WTC11 (cell line): ENCODE measurements at regions not wholly inside any gene's neighbourhood (a gene's known extent, or its start where the extent isn't known, plus 50 kb on each side); places are given as distances from the start of the nearest gene placed in this dataset.

Source experiments
- ATAC-seq: fragments of 200-7000 bp; cut with Tn5 transposase; 2 replicates; pipeline ENCODE4 v1.10.0; 2021; ENCODE audit warnings: mild to moderate bottlenecking, moderate library complexity
- CTCF ChIA-PET: fragments of 300-600 bp; sonication (Branson Sonifier 250); formaldehyde crosslinking; loops from one replicate; lab custom pipeline; 2021; ENCODE audit warnings: antibody characterized with exemption; lab: Charles Lee
- POLR2A ChIA-PET: fragments of 350-600 bp; sonication (Branson Sonifier 250); formaldehyde crosslinking; loops from one replicate; lab custom pipeline; 2021; ENCODE audit warnings: antibody characterized with exemption; lab: Charles Lee
- DNase-seq: peaks from one replicate; pipeline ENCODE4 v3.0.0; 2021; ENCODE audit warnings: low spot score
- H3K27ac Mint-ChIP-seq: 2 replicates; pipeline ENCODE4 v1.8.0; 2021; ENCODE audit warnings: mixed read lengths
- H3K27me3 Mint-ChIP-seq: 2 replicates; pipeline ENCODE4 v1.8.0; 2021; ENCODE audit warnings: low read depth, mild to moderate bottlenecking, moderate library complexity, mixed read lengths
- H3K36me3 Mint-ChIP-seq: 2 replicates; pipeline ENCODE4 v1.8.0; 2021; ENCODE audit warnings: mixed read lengths
- H3K4me1 Mint-ChIP-seq: 2 replicates; pipeline ENCODE4 v1.8.0; 2022; ENCODE audit warnings: mixed read lengths
- H3K4me3 Mint-ChIP-seq: 2 replicates; pipeline ENCODE4 v1.8.0; 2021; ENCODE audit warnings: mild to moderate bottlenecking, moderate library complexity, mixed read lengths
- H3K9me3 Mint-ChIP-seq: 2 replicates; pipeline ENCODE4 v1.8.0; 2021; ENCODE audit warnings: mixed read lengths
- EMX1 ChIP-seq: fragments of 250-450 bp; sonication (Bioruptor Pico); IDR thresholded peaks from 2 replicates; pipeline ENCODE4 v1.8.0; 2021; ENCODE audit warnings: mild to moderate bottlenecking
- FOXP1 ChIP-seq: sonication (generic); formaldehyde crosslinking; IDR thresholded peaks from 2 replicates; pipeline ENCODE4 v1.8.0; 2022; ENCODE audit warnings: missing genetic modification reagents, mild to moderate bottlenecking, moderate library complexity, borderline replicate concordance
- JAZF1 ChIP-seq: fragments of 250-450 bp; sonication (Bioruptor Pico); IDR thresholded peaks from 2 replicates; pipeline ENCODE4 v1.9.0; 2021; ENCODE audit warnings: moderate library complexity, mild to moderate bottlenecking, inconsistent platforms
- NFYB ChIP-seq: sonication (generic); formaldehyde crosslinking; conservative IDR thresholded peaks from 2 replicates; pipeline ENCODE4 v1.8.0; 2022; ENCODE audit warnings: low read depth, missing genetic modification reagents
- SMAD3 ChIP-seq: sonication (generic); formaldehyde crosslinking; IDR thresholded peaks from 2 replicates; pipeline ENCODE4 v1.8.0; 2022; ENCODE audit warnings: missing genetic modification reagents, mild to moderate bottlenecking, borderline replicate concordance
- TCF7 ChIP-seq: sonication (generic); formaldehyde crosslinking; IDR thresholded peaks from 2 replicates; pipeline ENCODE4 v1.8.0; 2022; ENCODE audit warnings: mild to moderate bottlenecking, low read depth, missing genetic modification reagents, moderate library complexity
- TEAD1 ChIP-seq: sonication (generic); formaldehyde crosslinking; IDR thresholded peaks from 2 replicates; pipeline ENCODE4 v1.8.0; 2022; ENCODE audit warnings: mild to moderate bottlenecking, missing genetic modification reagents
- ZBTB21 ChIP-seq: sonication (generic); formaldehyde crosslinking; IDR thresholded peaks from 2 replicates; pipeline ENCODE4 v1.8.1; 2023; ENCODE audit warnings: mild to moderate bottlenecking, missing genetic modification reagents, borderline replicate concordance
- ZNF121 ChIP-seq: sonication (generic); formaldehyde crosslinking; IDR thresholded peaks from 2 replicates; pipeline ENCODE4 v1.8.0; 2023; ENCODE audit warnings: missing genetic modification reagents
- ZNF219 ChIP-seq: sonication (generic); formaldehyde crosslinking; IDR thresholded peaks from 2 replicates; pipeline ENCODE4 v1.8.0; 2023; ENCODE audit warnings: missing genetic modification reagents, mild to moderate bottlenecking, borderline replicate concordance
- ZNF263 ChIP-seq: sonication (generic); formaldehyde crosslinking; IDR thresholded peaks from 2 replicates; pipeline ENCODE4 v1.8.1; 2022; ENCODE audit warnings: low read depth, mild to moderate bottlenecking, moderate library complexity, missing genetic modification reagents
- ZNF396 ChIP-seq: fragments of 250-450 bp; sonication (Bioruptor Pico); IDR thresholded peaks from 2 replicates; pipeline ENCODE4 v1.8.0; 2021; ENCODE audit warnings: mild to moderate bottlenecking, moderate library complexity, borderline replicate concordance
- TF ChIP-seq, protein P1 (sequence below): sonication (generic); formaldehyde crosslinking; IDR thresholded peaks from 2 replicates; pipeline ENCODE4 v1.8.0; 2022; ENCODE audit warnings: mild to moderate bottlenecking, missing genetic modification reagents
- TF ChIP-seq, protein P2 (sequence below): sonication (generic); formaldehyde crosslinking; IDR thresholded peaks from 2 replicates; pipeline ENCODE4 v1.8.1; 2023; ENCODE audit warnings: mild to moderate bottlenecking, missing genetic modification reagents, moderate library complexity
- TF ChIP-seq, protein P3 (sequence below): sonication (generic); formaldehyde crosslinking; IDR thresholded peaks from 2 replicates; pipeline ENCODE4 v1.8.0; 2022; ENCODE audit warnings: mild to moderate bottlenecking, missing genetic modification reagents
- TF ChIP-seq, protein P4 (sequence below): sonication (generic); formaldehyde crosslinking; IDR thresholded peaks from 2 replicates; pipeline ENCODE4 v1.8.0; 2023; ENCODE audit warnings: mild to moderate bottlenecking, missing genetic modification reagents
- TF ChIP-seq, protein P5 (sequence below): sonication (generic); formaldehyde crosslinking; conservative IDR thresholded peaks from 2 replicates; pipeline ENCODE4 v1.8.1; 2022; ENCODE audit warnings: mild to moderate bottlenecking, missing genetic modification reagents
- TF ChIP-seq, protein P6 (sequence below): sonication (generic); formaldehyde crosslinking; IDR thresholded peaks from 2 replicates; pipeline ENCODE4 v1.8.1; 2022; ENCODE audit warnings: missing genetic modification reagents, borderline replicate concordance
- TF ChIP-seq, protein P7 (sequence below): sonication (generic); formaldehyde crosslinking; IDR thresholded peaks from 2 replicates; pipeline ENCODE4 v1.8.1; 2023; ENCODE audit warnings: mild to moderate bottlenecking, moderate library complexity, missing genetic modification reagents

DNA sequence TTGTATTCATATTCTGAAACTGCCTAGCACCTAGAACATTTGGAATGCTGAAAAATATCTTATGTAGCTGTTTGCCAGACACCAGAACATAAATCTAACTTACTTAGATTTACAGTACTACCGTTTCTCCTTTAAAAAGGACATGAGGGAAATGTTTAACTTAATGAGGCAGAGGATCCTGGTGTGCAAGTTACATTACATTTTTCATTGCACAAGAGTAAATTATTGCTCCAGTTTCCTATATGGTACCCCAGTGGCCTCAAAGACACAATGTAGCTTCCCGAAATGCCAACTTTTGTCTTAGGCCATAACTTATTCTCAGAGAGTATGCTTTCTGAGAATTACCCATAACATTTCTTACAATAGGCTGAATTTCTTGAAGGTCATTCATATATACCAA, 105.5 kb upstream of the DTNA start (continued):
- no peak for TF ChIP-seq ZNF396 (CRISPR knock-in tag)

DNA sequence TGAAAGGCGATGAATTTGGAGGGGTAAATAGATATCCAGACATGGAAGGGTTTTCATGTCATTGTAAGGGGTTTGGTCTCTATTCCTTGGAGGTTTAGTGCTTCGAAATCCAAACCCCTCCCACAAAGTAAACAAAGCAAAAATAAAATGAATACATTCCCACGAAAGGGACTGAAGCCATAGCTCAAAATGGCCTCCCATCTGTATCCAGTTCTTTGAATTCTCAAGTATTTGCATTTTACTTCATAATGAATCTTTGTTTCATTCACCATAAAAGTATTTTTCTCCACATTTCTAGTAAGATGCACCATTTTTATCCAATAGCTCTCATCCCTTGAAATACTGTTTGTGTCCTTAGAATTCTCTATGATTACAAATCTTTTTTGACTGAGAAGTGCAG, 103.2 kb upstream of the DTNA start:
- H3K27me3 Mint-ChIP-seq = no peaks in the 10 kb centered on the region
- H3K27ac Mint-ChIP-seq = no peak overlapping the region
- TF ChIP-seq, protein P1, sequence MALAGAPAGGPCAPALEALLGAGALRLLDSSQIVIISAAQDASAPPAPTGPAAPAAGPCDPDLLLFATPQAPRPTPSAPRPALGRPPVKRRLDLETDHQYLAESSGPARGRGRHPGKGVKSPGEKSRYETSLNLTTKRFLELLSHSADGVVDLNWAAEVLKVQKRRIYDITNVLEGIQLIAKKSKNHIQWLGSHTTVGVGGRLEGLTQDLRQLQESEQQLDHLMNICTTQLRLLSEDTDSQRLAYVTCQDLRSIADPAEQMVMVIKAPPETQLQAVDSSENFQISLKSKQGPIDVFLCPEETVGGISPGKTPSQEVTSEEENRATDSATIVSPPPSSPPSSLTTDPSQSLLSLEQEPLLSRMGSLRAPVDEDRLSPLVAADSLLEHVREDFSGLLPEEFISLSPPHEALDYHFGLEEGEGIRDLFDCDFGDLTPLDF (CRISPR knock-in tag) = no peak
- TF ChIP-seq, protein P2, sequence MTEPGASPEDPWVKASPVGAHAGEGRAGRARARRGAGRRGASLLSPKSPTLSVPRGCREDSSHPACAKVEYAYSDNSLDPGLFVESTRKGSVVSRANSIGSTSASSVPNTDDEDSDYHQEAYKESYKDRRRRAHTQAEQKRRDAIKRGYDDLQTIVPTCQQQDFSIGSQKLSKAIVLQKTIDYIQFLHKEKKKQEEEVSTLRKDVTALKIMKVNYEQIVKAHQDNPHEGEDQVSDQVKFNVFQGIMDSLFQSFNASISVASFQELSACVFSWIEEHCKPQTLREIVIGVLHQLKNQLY (CRISPR knock-in tag) = no peak
- TF ChIP-seq NFYB (CRISPR knock-in tag) (no peak), ZNF121 (no peak), ZNF219 (CRISPR knock-in tag) (no peak), ZBTB21 (CRISPR knock-in tag) (no peak), EMX1 (CRISPR knock-in tag) (no peak), TCF7 (CRISPR knock-in tag) (no peak), ZNF263 (CRISPR knock-in tag) (no peak), TEAD1 (CRISPR knock-in tag) (no peak), JAZF1 (CRISPR knock-in tag) (no peak), SMAD3 (CRISPR knock-in tag) (no peak), FOXP1 (CRISPR knock-in tag) (no peak)
- TF ChIP-seq, protein P3, sequence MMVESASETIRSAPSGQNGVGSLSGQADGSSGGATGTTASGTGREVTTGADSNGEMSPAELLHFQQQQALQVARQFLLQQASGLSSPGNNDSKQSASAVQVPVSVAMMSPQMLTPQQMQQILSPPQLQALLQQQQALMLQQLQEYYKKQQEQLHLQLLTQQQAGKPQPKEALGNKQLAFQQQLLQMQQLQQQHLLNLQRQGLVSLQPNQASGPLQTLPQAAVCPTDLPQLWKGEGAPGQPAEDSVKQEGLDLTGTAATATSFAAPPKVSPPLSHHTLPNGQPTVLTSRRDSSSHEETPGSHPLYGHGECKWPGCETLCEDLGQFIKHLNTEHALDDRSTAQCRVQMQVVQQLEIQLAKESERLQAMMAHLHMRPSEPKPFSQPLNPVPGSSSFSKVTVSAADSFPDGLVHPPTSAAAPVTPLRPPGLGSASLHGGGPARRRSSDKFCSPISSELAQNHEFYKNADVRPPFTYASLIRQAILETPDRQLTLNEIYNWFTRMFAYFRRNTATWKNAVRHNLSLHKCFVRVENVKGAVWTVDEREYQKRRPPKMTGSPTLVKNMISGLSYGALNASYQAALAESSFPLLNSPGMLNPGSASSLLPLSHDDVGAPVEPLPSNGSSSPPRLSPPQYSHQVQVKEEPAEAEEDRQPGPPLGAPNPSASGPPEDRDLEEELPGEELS (CRISPR knock-in tag) = no peak
- TF ChIP-seq, protein P4, sequence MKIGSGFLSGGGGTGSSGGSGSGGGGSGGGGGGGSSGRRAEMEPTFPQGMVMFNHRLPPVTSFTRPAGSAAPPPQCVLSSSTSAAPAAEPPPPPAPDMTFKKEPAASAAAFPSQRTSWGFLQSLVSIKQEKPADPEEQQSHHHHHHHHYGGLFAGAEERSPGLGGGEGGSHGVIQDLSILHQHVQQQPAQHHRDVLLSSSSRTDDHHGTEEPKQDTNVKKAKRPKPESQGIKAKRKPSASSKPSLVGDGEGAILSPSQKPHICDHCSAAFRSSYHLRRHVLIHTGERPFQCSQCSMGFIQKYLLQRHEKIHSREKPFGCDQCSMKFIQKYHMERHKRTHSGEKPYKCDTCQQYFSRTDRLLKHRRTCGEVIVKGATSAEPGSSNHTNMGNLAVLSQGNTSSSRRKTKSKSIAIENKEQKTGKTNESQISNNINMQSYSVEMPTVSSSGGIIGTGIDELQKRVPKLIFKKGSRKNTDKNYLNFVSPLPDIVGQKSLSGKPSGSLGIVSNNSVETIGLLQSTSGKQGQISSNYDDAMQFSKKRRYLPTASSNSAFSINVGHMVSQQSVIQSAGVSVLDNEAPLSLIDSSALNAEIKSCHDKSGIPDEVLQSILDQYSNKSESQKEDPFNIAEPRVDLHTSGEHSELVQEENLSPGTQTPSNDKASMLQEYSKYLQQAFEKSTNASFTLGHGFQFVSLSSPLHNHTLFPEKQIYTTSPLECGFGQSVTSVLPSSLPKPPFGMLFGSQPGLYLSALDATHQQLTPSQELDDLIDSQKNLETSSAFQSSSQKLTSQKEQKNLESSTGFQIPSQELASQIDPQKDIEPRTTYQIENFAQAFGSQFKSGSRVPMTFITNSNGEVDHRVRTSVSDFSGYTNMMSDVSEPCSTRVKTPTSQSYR = no peak
- TF ChIP-seq, protein P5, sequence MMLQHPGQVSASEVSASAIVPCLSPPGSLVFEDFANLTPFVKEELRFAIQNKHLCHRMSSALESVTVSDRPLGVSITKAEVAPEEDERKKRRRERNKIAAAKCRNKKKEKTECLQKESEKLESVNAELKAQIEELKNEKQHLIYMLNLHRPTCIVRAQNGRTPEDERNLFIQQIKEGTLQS (CRISPR knock-in tag) = no peak
- TF ChIP-seq, protein P6, sequence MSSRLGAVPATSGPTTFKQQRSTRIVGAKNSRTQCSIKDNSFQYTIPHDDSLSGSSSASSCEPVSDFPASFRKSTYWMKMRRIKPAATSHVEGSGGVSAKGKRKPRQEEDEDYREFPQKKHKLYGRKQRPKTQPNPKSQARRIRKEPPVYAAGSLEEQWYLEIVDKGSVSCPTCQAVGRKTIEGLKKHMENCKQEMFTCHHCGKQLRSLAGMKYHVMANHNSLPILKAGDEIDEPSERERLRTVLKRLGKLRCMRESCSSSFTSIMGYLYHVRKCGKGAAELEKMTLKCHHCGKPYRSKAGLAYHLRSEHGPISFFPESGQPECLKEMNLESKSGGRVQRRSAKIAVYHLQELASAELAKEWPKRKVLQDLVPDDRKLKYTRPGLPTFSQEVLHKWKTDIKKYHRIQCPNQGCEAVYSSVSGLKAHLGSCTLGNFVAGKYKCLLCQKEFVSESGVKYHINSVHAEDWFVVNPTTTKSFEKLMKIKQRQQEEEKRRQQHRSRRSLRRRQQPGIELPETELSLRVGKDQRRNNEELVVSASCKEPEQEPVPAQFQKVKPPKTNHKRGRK (CRISPR knock-in tag) = no peak
- TF ChIP-seq, protein P7, sequence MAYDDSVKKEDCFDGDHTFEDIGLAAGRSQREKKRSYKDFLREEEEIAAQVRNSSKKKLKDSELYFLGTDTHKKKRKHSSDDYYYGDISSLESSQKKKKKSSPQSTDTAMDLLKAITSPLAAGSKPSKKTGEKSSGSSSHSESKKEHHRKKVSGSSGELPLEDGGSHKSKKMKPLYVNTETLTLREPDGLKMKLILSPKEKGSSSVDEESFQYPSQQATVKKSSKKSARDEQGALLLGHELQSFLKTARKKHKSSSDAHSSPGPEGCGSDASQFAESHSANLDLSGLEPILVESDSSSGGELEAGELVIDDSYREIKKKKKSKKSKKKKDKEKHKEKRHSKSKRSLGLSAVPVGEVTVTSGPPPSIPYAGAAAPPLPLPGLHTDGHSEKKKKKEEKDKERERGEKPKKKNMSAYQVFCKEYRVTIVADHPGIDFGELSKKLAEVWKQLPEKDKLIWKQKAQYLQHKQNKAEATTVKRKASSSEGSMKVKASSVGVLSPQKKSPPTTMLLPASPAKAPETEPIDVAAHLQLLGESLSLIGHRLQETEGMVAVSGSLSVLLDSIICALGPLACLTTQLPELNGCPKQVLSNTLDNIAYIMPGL = no peak
- H3K4me1 Mint-ChIP-seq = peaks cover 10% of the 10 kb centered on the region
- H3K9me3 Mint-ChIP-seq = no peaks in the 10 kb centered on the region
- no peak for ATAC-seq
- H3K36me3 Mint-ChIP-seq = no peaks in the 10 kb centered on the region
- CTCF ChIA-PET = interaction anchor here (1.9 kb wide), 1 partner anchor 11 kb away, joined by 5 read pairs; no protein-coding TSS in a partner anchor
- H3K4me3 Mint-ChIP-seq = no peak overlapping the region
- DNase-seq = no peak
- POLR2A ChIA-PET = no interaction called here
